HepG2 (cell line): ENCODE measurements at regions not wholly inside any gene's neighbourhood (a gene's known extent, or its start where the extent isn't known, plus 50 kb on each side); places are given as distances from the start of the nearest gene placed in this dataset.

Experiments
- ATAC-seq: fragments of 200-7000 bp; cut with Tn5 transposase; 3 replicates; pipeline ENCODE4 v1.9.1; 2020; ENCODE audit warnings: mild to moderate bottlenecking, moderate library complexity
- BruUV-seq: library from RNA; stranded (reverse); fragments of 400-500 nt; replicated peaks from 2 replicates; lab custom pipeline; 2021; lab: Mats Ljungman, UMichigan
- CTCF ChIA-PET: fragments of 300-600 bp; formaldehyde crosslinking; extraction: SDS; loops from one replicate; lab custom pipeline; 2021; ENCODE audit warnings: low total read pairs, inconsistent platforms, low intra/inter-chr PET ratio; lab: Yijun Ruan, JAX
- POLR2A ChIA-PET: fragments of 350-600 bp; sonication (Branson Sonifier 250); formaldehyde crosslinking; loops from one replicate; lab custom pipeline; 2020; ENCODE audit warnings: antibody characterized with exemption, inconsistent platforms; lab: Yijun Ruan, JAX
- DNase-seq: peaks from one replicate; pipeline ENCODE4 v3.0.0-alpha.2; 2015; ENCODE audit warnings: low spot score
- FAIRE-seq: peaks from 3 replicates; lab custom pipeline; 2011; peaks lifted over from hg19 to GRCh38; lab: Jason Lieb, UNC
- H2AFZ ChIP-seq: one replicate; pipeline ENCODE4 v1.6.1; 2011; ENCODE audit warnings: low read length, inconsistent platforms
- H3K27ac ChIP-seq: fragments of 300-600 bp; 3 replicates; pipeline ENCODE4 v1.8.0; 2011; ENCODE audit warnings: mixed run types, mild to moderate bottlenecking, mixed read lengths, low read length, inconsistent platforms; ENCODE audit not compliant: insufficient read depth; ENCODE audit errors: extremely low read length
- H3K27me3 ChIP-seq, 2 experiments: fragments of 200-600 bp in 1 of 2; 2 replicates in 1 of 2; 3 replicates in 1 of 2; pipeline versions ENCODE4 v1.6.0 to v1.8.0; 2011; ENCODE audit warnings: low read length in 2 of 2, mild to moderate bottlenecking in 2 of 2, moderate library complexity in 2 of 2, inconsistent platforms in 1 of 2; ENCODE audit not compliant: insufficient read depth in 2 of 2, control insufficient read depth in 1 of 2
- H3K36me3 ChIP-seq, 2 experiments: fragments of 200-600 bp in 1 of 2; replicated peaks in 1 of 2; 2 replicates in 1 of 2; 3 replicates in 1 of 2; pipeline versions ENCODE4 v1.5.1 to v1.8.0; 2011; ENCODE audit warnings: low read length in 2 of 2, inconsistent platforms in 1 of 2; ENCODE audit not compliant: insufficient read depth in 2 of 2, control insufficient read depth in 1 of 2
- H3K4me1 ChIP-seq: 2 replicates; pipeline ENCODE4 v1.5.1; 2012; ENCODE audit warnings: low read length, inconsistent platforms; ENCODE audit not compliant: insufficient read depth
- H3K4me2 ChIP-seq: 2 replicates; pipeline ENCODE4 v1.6.0; 2011; ENCODE audit warnings: low read depth, low read length, inconsistent platforms
- H3K4me3 ChIP-seq, 3 experiments: fragments of 200-600 bp in 1 of 3; sonication (generic), shearing (Covaris generic) in 1 of 3; replicated peaks in 1 of 3; 2 replicates each; pipeline ENCODE4 v1.5.1; 2011 to 2016; ENCODE audit warnings: low read length in 3 of 3, inconsistent platforms in 2 of 3, low read depth in 2 of 3, mild to moderate bottlenecking in 2 of 3, control low read depth in 1 of 3, mixed read lengths in 1 of 3; ENCODE audit not compliant: insufficient read depth in 1 of 3
- H3K79me2 ChIP-seq: one replicate; pipeline ENCODE4 v1.6.1; 2011; ENCODE audit warnings: low read length, inconsistent platforms; ENCODE audit not compliant: insufficient read depth
- H3K9ac ChIP-seq: 2 replicates; pipeline ENCODE4 v1.6.0; 2011; ENCODE audit warnings: mild to moderate bottlenecking, low read depth, low read length, inconsistent platforms; ENCODE audit not compliant: insufficient read depth
- H3K9me3 ChIP-seq: 2 replicates; pipeline ENCODE4 v1.5.1; 2012; ENCODE audit warnings: mild to moderate bottlenecking, low read length
- H4K20me1 ChIP-seq: 2 replicates; pipeline ENCODE4 v1.6.0; 2011; ENCODE audit warnings: inconsistent platforms, mild to moderate bottlenecking, low read length, moderate library complexity; ENCODE audit not compliant: insufficient read depth
- CCDC6 ChIP-seq: sonication (generic); formaldehyde crosslinking; IDR thresholded peaks from 2 replicates; pipeline ENCODE4 v1.8.1; 2022; ENCODE audit warnings: mild to moderate bottlenecking, missing genetic modification reagents, moderate library complexity
- CEBPB ChIP-seq: IDR thresholded peaks from 2 replicates; pipeline ENCODE4 v1.6.1; 2011; ENCODE audit warnings: low read depth, low read length, improper control_type of control experiment, borderline replicate concordance
- PBX3 ChIP-seq: sonication (generic); formaldehyde crosslinking; IDR thresholded peaks from 2 replicates; pipeline ENCODE4 v1.8.1; 2023; ENCODE audit warnings: missing genetic modification reagents, inconsistent platforms, borderline replicate concordance
- RXRA ChIP-seq: sonication (generic); formaldehyde crosslinking; IDR thresholded peaks from 2 replicates; pipeline ENCODE4 v1.5.1; 2020; ENCODE audit warnings: missing genetic modification reagents
- ZNF124 ChIP-seq: sonication (generic); formaldehyde crosslinking; IDR thresholded peaks from 2 replicates; pipeline ENCODE4 v1.4.0; 2020; ENCODE audit warnings: missing genetic modification reagents
- ZNF337 ChIP-seq: sonication (generic); formaldehyde crosslinking; IDR thresholded peaks from 2 replicates; pipeline ENCODE4 v1.5.1; 2020; ENCODE audit warnings: missing genetic modification reagents, low read depth, mild to moderate bottlenecking, borderline replicate concordance
- ZNF562 ChIP-seq: sonication (generic); formaldehyde crosslinking; IDR thresholded peaks from 2 replicates; pipeline ENCODE4 v1.8.0; 2022; ENCODE audit warnings: missing genetic modification reagents, borderline replicate concordance
- ZNF619 ChIP-seq: sonication (generic); formaldehyde crosslinking; IDR thresholded peaks from 2 replicates; pipeline ENCODE4 v1.4.0; 2020; ENCODE audit warnings: mild to moderate bottlenecking, missing genetic modification reagents
- ZNF737 ChIP-seq: sonication (generic); formaldehyde crosslinking; IDR thresholded peaks from 2 replicates; pipeline ENCODE4 v1.5.0; 2020; ENCODE audit warnings: missing genetic modification reagents, mild to moderate bottlenecking, borderline replicate concordance
- ZNF747 ChIP-seq: sonication (generic); formaldehyde crosslinking; IDR thresholded peaks from 2 replicates; pipeline ENCODE4 v1.8.1; 2023; ENCODE audit warnings: missing genetic modification reagents, mild to moderate bottlenecking, borderline replicate concordance
- WGBS: methylation state at CpG from one replicate; pipeline ENCODE4 v1.1.6; 2017; ENCODE audit warnings: low lambda C conversion rate; 5-methylcytosine and 5-hydroxymethylcytosine counted together
- in situ Hi-C: cut with HindIII; loops from 2 replicates; pipeline ENCODE4 v1.10.0; 2017; ENCODE audit warnings: low pct_unique_long_range_greater_than_20kb; ENCODE audit not compliant: extremely low pct_ligation_motif_present
- intact Hi-C: fragments of 100-400 bp; cut with micrococcal nuclease; formaldehyde crosslinking; loops from one replicate; pipeline ENCODE4 v1.10.0; 2022; ENCODE audit not compliant: unreplicated experiment

- DNase-seq (no peak), ATAC-seq (no peak), FAIRE-seq (no peak)
- WGBS: 96% methylated on average over 1 of the region's 1 CpG
- intact Hi-C loops (no loop called here), in situ Hi-C loops (no loop called here)
- ChIA-PET POLR2A (interaction anchor here (1.0 kb wide), 1 partner anchor 25 kb away, joined by 3 read pairs; no protein-coding TSS in a partner anchor), CTCF (no interaction called here)
- Histone ChIP-seq H3K9ac (no peak overlapping the region), H3K79me2 (no peaks in the 10 kb centered on the region), H3K27ac (no peak overlapping the region), H3K4me2 (no peak overlapping the region), H4K20me1 (no peaks in the 10 kb centered on the region), H3K4me3 (no peak overlapping the region), H3K9me3 (no peaks in the 10 kb centered on the region), H3K4me1 (peaks cover 52% of the 10 kb centered on the region), H3K27me3 (no peaks in the 10 kb centered on the region), H2AFZ (no peak overlapping the region), H3K36me3 (no peaks in the 10 kb centered on the region)
- no peak for TF ChIP-seq ZNF737
- no peak for TF ChIP-seq ZNF337 (CRISPR knock-in tag)
- no peak for TF ChIP-seq CEBPB
- no peak for TF ChIP-seq ZNF619
- TF ChIP-seq RXRA (CRISPR knock-in tag): no peak
- no peak for TF ChIP-seq CCDC6 (CRISPR knock-in tag)
- TF ChIP-seq ZNF124 (CRISPR knock-in tag): no peak
- TF ChIP-seq PBX3 (CRISPR knock-in tag): no peak
- no peak for TF ChIP-seq ZNF747 (CRISPR knock-in tag)
- no peak for TF ChIP-seq ZNF562 (CRISPR knock-in tag)
- no TSS peak for BruUV-seq
Measured at GRCh38 chr2:145798419-145798818, 1278.5 kb upstream of the ZEB2 start.
